ENCODE measurements at regions not wholly inside any gene's neighbourhood (a gene's known extent, or its start where the extent isn't known, plus 50 kb on each side); places are given as distances from the start of the nearest gene placed in this dataset.

DNA sequence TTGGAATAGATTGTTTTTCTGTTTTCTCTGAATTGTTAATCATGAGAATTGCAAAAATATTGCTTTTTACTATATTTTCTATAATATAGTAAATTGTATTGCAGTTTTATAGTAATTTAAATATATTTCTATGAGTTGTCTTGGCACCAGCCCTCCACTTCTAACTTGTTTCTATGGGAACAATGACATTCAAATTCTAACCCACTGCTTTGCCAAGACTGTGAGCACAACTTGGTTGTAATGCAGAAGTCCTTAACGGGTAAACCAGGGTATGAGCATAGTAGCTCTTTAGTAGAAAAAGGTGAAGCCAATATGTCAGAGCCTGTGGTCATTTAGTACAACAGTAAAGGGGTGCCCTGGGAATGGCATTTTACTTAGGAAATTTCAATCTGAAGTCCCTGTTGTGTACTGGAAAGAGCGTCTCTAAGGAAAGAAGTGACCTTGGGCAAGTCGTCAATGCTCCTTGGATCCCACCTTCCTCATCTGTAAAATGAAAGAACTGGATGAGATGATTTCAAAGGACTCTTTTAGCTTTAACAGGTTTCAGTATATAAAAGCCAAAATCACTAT is 283.3 kb downstream of the ATP23 start:
- CTCF ChIA-PET, result no interaction called here
- no CpG with 5 or more reads among the region's 3 CpGs for WGBS, 2 experiments (ENCODE audit: extremely low coverage in 2 of 2, insufficient read length in 1 of 2)
- Histone ChIP-seq H3K27me3 (ENCODE audit: control insufficient read depth, insufficient read depth, low read length) (peaks cover 2% of the 10 kb centered on the region; the same call in 1 of the 2 replicates), H4K91ac (ENCODE audit: insufficient read depth, low read depth, low read length) (no peak overlapping the region), H3K4ac (ENCODE audit: low read depth, low read length) (no peak overlapping the region), H3K23ac (ENCODE audit: low read depth, low read length) (no peak overlapping the region), H3K79me1 (ENCODE audit: low read depth in 1 of 2, low read length in 2 of 2) (no peaks in the 10 kb centered on the region), H2BK5ac (ENCODE audit: low read depth, low read length, poor library complexity, severe bottlenecking) (no peak overlapping the region), H2AFZ (replicated peaks; ENCODE audit: low read length, poor library complexity) (no peak overlapping the region), H3K18ac (ENCODE audit: low read depth, low read length) (no peak overlapping the region), H3K4me1 (ENCODE audit: control insufficient read depth, insufficient read depth, low read length) (no peaks in the 10 kb centered on the region), H3K9ac (ENCODE audit: low read depth, low read length) (no peak overlapping the region), H3K27ac (ENCODE audit: insufficient read depth, low read length) (no peak overlapping the region), H3K4me2 (ENCODE audit: low read depth, low read length) (no peak overlapping the region), H3K14ac (replicated peaks; ENCODE audit: low read depth, low read length) (no peak overlapping the region), H3K36me3 (ENCODE audit: control insufficient read depth, insufficient read depth, low read length) (no peaks in the 10 kb centered on the region), H4K20me1 (ENCODE audit: insufficient read depth, low read length) (no peaks in the 10 kb centered on the region), H3K9me3 (ENCODE audit: control insufficient read depth, insufficient read depth, low read length) (no peaks in the 10 kb centered on the region), H2BK20ac (ENCODE audit: low read depth, low read length) (no peak overlapping the region), H2AK9ac (replicated peaks; ENCODE audit: low read depth, low read length, poor library complexity) (no peak overlapping the region), H3K9me1 (ENCODE audit: insufficient read depth, low read length) (no peaks in the 10 kb centered on the region), H2AK5ac (ENCODE audit: low read depth, low read length) (no peak overlapping the region), H2BK15ac (ENCODE audit: low read depth, low read length) (no peak overlapping the region), H4K5ac (ENCODE audit: low read depth, low read length) (no peak overlapping the region), H3K56ac (ENCODE audit: extremely low read depth, insufficient read depth, low read length) (no peak overlapping the region), H4K8ac (ENCODE audit: low read depth in 2 of 2, low read length in 2 of 2) (no peak overlapping the region), H3K4me3 (ENCODE audit: insufficient read depth, low read depth, low read length) (no peak overlapping the region), H2BK120ac (ENCODE audit: low read depth, low read length) (no peak overlapping the region)
- dilution Hi-C loops (cut with HindIII; ENCODE audit: low sequenced_read_pairs, unreplicated experiment) (no loop called here), in situ Hi-C loops (cut with MboI; ENCODE audit: low sequenced_read_pairs) (no loop called here), intact Hi-C loops (cut with micrococcal nuclease) (no loop called here)
- TF ChIP-seq MXI1 (IDR thresholded peaks at IDR 0.05; ENCODE audit: borderline replicate concordance, low read depth, low read length), result no peak
- TF ChIP-seq CHD1 (IDR thresholded peaks at IDR 0.05; ENCODE audit: low read depth, low read length), result no peak
- no peak for TF ChIP-seq CEBPB (IDR thresholded peaks at IDR 0.05; ENCODE audit: low read depth, low read length)
- TF ChIP-seq MAFK (IDR thresholded peaks at IDR 0.05; ENCODE audit: low read depth, low read length), result no peak
- no peak for TF ChIP-seq RFX5 (IDR thresholded peaks at IDR 0.05; ENCODE audit: low read depth, low read length)
- DNase-seq, result no peak
- no TSS peak for BruUV-seq (replicated peaks)
- no peak for ATAC-seq (ENCODE audit: low read depth)
- POLR2A ChIA-PET (ENCODE audit: unreplicated experiment), result no interaction called here
